NT2/D1 (cell line): ENCODE measurements at regions not wholly inside any gene's neighbourhood (a gene's known extent, or its start where the extent isn't known, plus 50 kb on each side); places are given as distances from the start of the nearest gene placed in this dataset.

Experiments
- DNase-seq: peaks from one replicate; pipeline ENCODE4 v3.0.0-alpha.2; 2011; ENCODE audit warnings: low read depth, low spot score
- H3K27me3 ChIP-seq: 2 replicates; pipeline ENCODE4 v1.6.0; 2011; ENCODE audit warnings: mild to moderate bottlenecking; ENCODE audit not compliant: insufficient read length, insufficient read depth
- H3K36me3 ChIP-seq: 2 replicates; pipeline ENCODE4 v1.6.1; 2011; ENCODE audit warnings: mild to moderate bottlenecking, low read length, mixed read lengths; ENCODE audit not compliant: insufficient read depth, insufficient read length
- H3K4me1 ChIP-seq: 2 replicates; pipeline ENCODE4 v1.5.1; 2011; ENCODE audit not compliant: insufficient read depth, insufficient read length
- H3K4me3 ChIP-seq: 2 replicates; pipeline ENCODE4 v1.5.1; 2011; ENCODE audit warnings: low read depth; ENCODE audit not compliant: insufficient read length
- H3K9ac ChIP-seq: 2 replicates; pipeline ENCODE4 v1.6.0; 2011; ENCODE audit warnings: low read depth; ENCODE audit not compliant: insufficient read length
- H3K9me3 ChIP-seq: 2 replicates; pipeline ENCODE4 v1.5.1; 2011; ENCODE audit warnings: mild to moderate bottlenecking, low read length; ENCODE audit not compliant: insufficient read depth
- SUZ12 ChIP-seq: IDR thresholded peaks from 2 replicates; pipeline ENCODE4 v1.6.1; 2011; ENCODE audit not compliant: insufficient read length, insufficient read depth; ENCODE audit errors: extremely low read depth
- YY1 ChIP-seq: IDR thresholded peaks from 2 replicates; pipeline ENCODE4 v1.6.1; 2011; ENCODE audit not compliant: insufficient read length, insufficient read depth
- ZNF274 ChIP-seq: IDR thresholded peaks from 2 replicates; pipeline ENCODE4 v1.6.1; 2011; ENCODE audit warnings: mild to moderate bottlenecking, low read depth, low read length

- no peaks in the 10 kb centered on the region for H3K36me3 ChIP-seq
- H3K9ac ChIP-seq = no peak overlapping the region
- H3K4me1 ChIP-seq = no peaks in the 10 kb centered on the region
- DNase-seq = no peak
- H3K9me3 ChIP-seq = no peaks in the 10 kb centered on the region
- TF ChIP-seq ZNF274 = no peak
- no peak overlapping the region for H3K4me3 ChIP-seq
- H3K27me3 ChIP-seq = no peaks in the 10 kb centered on the region
Measured at GRCh38 chr10:130568246-130568645, 432.1 kb downstream of the GLRX3 start.

GRCh38 chr10:130570074-130570473 lies 433.9 kb downstream of the GLRX3 start:
- DNase-seq = no peak
- Histone ChIP-seq H3K4me1 (no peaks in the 10 kb centered on the region), H3K27me3 (no peaks in the 10 kb centered on the region), H3K4me3 (no peak overlapping the region), H3K9ac (no peak overlapping the region), H3K9me3 (no peaks in the 10 kb centered on the region), H3K36me3 (no peaks in the 10 kb centered on the region)
- no peak for TF ChIP-seq SUZ12
- no peak for TF ChIP-seq ZNF274
- TF ChIP-seq YY1 = no peak

GRCh38 chr10:130571674-130572073 lies 435.5 kb downstream of the GLRX3 start:
- no peak overlapping the region for H3K9ac ChIP-seq
- no peaks in the 10 kb centered on the region for H3K4me1 ChIP-seq
- DNase-seq = no peak
- H3K4me3 ChIP-seq = no peak overlapping the region
- H3K9me3 ChIP-seq = no peaks in the 10 kb centered on the region
- H3K27me3 ChIP-seq = no peaks in the 10 kb centered on the region
- TF ChIP-seq ZNF274 (no peak), SUZ12 (no peak), YY1 (no peak)
- no peaks in the 10 kb centered on the region for H3K36me3 ChIP-seq

- Histone ChIP-seq H3K27me3 (no peaks in the 10 kb centered on the region), H3K36me3 (no peaks in the 10 kb centered on the region), H3K4me3 (no peak overlapping the region), H3K9ac (no peak overlapping the region), H3K4me1 (no peaks in the 10 kb centered on the region), H3K9me3 (no peaks in the 10 kb centered on the region)
- no peak for DNase-seq
- TF ChIP-seq ZNF274 (no peak), YY1 (no peak), SUZ12 (no peak)
Measured at GRCh38 chr10:130573446-130573845, 437.3 kb downstream of the GLRX3 start.

- H3K4me3 ChIP-seq = no peak overlapping the region
- no peaks in the 10 kb centered on the region for H3K36me3 ChIP-seq
- no peak for DNase-seq
- TF ChIP-seq YY1 (no peak), ZNF274 (no peak), SUZ12 (no peak)
- no peak overlapping the region for H3K9ac ChIP-seq
- no peaks in the 10 kb centered on the region for H3K4me1 ChIP-seq
- H3K27me3 ChIP-seq = no peaks in the 10 kb centered on the region
- no peaks in the 10 kb centered on the region for H3K9me3 ChIP-seq
Measured at GRCh38 chr10:130575756-130576285, 439.6 kb downstream of the GLRX3 start.

- H3K27me3 ChIP-seq = no peaks in the 10 kb centered on the region
- H3K36me3 ChIP-seq = no peaks in the 10 kb centered on the region
- DNase-seq = no peak
- no peak overlapping the region for H3K9ac ChIP-seq
- TF ChIP-seq SUZ12 (no peak), YY1 (no peak), ZNF274 (no peak)
- H3K4me3 ChIP-seq = no peak overlapping the region
- no peaks in the 10 kb centered on the region for H3K4me1 ChIP-seq
- H3K9me3 ChIP-seq = no peaks in the 10 kb centered on the region
Measured at GRCh38 chr10:130576427-130576826, 440.2 kb downstream of the GLRX3 start.

- H3K36me3 ChIP-seq = no peaks in the 10 kb centered on the region
- H3K9me3 ChIP-seq = no peaks in the 10 kb centered on the region
- H3K9ac ChIP-seq = no peak overlapping the region
- no peaks in the 10 kb centered on the region for H3K27me3 ChIP-seq
- H3K4me1 ChIP-seq = no peaks in the 10 kb centered on the region
- no peak for TF ChIP-seq SUZ12
- TF ChIP-seq ZNF274 = no peak
- TF ChIP-seq YY1 = no peak
- no peak overlapping the region for H3K4me3 ChIP-seq
- DNase-seq = no peak
Measured at GRCh38 chr10:130577039-130577438, 440.8 kb downstream of the GLRX3 start.
